ENCODE measurements at regions not wholly inside any gene's neighbourhood (a gene's known extent, or its start where the extent isn't known, plus 50 kb on each side); places are given as distances from the start of the nearest gene placed in this dataset.

DNA sequence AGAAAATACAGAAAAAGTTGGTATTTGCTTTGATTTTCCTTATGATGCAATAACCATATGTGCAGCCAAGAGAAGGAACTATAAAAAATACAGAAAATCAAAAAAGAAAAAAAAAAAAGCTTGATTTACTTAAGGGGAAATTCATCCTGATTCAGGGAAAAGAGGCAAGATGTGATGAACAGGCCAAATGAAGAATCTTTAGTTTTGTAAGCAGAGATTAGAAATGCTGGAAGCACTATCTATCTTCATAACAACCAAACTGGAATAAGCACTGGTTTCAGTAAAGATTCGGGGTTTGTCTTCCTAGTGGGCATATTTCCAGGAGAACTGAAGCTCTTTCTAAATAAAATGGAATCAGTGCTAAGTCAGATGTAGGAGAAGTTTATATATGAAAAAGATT is 82.9 kb upstream of the KCNIP4 start:
- no peak for TF ChIP-seq CTCF (IDR thresholded peaks at IDR 0.05; ENCODE audit: insufficient read depth in 1 of 2, low read depth in 1 of 2, low read length in 1 of 2, severe bottlenecking in 1 of 2, unreplicated experiment in 1 of 2)
- CTCF ChIA-PET, result no interaction called here
- no peaks in the 10 kb centered on the region for H3K4me1 ChIP-seq
- no peaks in the 10 kb centered on the region for H3K27me3 ChIP-seq (replicated peaks; ENCODE audit: control insufficient read depth, insufficient read depth, low read length)
- POLR2A ChIA-PET, result no interaction called here
- no peaks in the 10 kb centered on the region for H3K36me3 ChIP-seq (ENCODE audit: control insufficient read depth, insufficient read depth, low read length)
- no peaks in the 10 kb centered on the region for H3K4me1 Mint-ChIP-seq (ENCODE audit: low read depth, unreplicated experiment)
- intact Hi-C loops (cut with micrococcal nuclease; ENCODE audit: unreplicated experiment), result no loop called here
- no peaks in the 10 kb centered on the region for H3K9me3 Mint-ChIP-seq (ENCODE audit: unreplicated experiment)
- H3K27ac Mint-ChIP-seq (ENCODE audit: unreplicated experiment), result no peak overlapping the region
- no peaks in the 10 kb centered on the region for H3K36me3 Mint-ChIP-seq (ENCODE audit: insufficient read depth, unreplicated experiment)
- no peak overlapping the region for H3K4me3 Mint-ChIP-seq (ENCODE audit: unreplicated experiment)
- no peaks in the 10 kb centered on the region for H3K9me3 ChIP-seq
- no peak overlapping the region for H3K4me3 ChIP-seq (ENCODE audit: low read depth, low read length)
- no peaks in the 10 kb centered on the region for H3K27me3 Mint-ChIP-seq (ENCODE audit: insufficient read depth, unreplicated experiment)
- DNase-seq, result no peak
- BruUV-seq (replicated peaks), result no TSS peak

DNA sequence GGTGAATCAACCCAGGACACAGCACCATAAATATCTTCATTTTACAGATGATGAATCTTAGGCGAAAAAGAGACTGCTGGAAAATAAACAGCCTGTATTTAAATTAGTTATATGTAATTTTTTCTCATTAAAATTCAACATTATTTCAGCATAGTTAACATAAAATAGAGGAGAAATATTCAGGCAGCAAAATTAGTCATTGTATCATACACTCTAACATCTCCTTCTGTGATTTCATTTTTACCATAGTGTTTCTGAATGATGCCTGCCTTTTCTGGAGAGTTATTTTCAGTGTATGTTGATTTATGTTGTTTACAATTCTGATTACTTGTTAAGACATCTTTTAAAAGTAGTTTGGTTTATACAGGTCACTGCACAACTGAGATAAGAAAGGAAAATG is 82.3 kb upstream of the KCNIP4 start:
- TF ChIP-seq CTCF (IDR thresholded peaks at IDR 0.05; ENCODE audit: insufficient read depth in 1 of 2, low read depth in 1 of 2, low read length in 1 of 2, severe bottlenecking in 1 of 2, unreplicated experiment in 1 of 2), result no peak
- no peaks in the 10 kb centered on the region for H3K27me3 ChIP-seq (replicated peaks; ENCODE audit: control insufficient read depth, insufficient read depth, low read length)
- ChIA-PET POLR2A (no interaction called here), CTCF (no interaction called here)
- BruUV-seq (replicated peaks), result no TSS peak
- Mint-ChIP-seq H3K27me3 (ENCODE audit: insufficient read depth, unreplicated experiment) (no peaks in the 10 kb centered on the region), H3K9me3 (ENCODE audit: unreplicated experiment) (no peaks in the 10 kb centered on the region), H3K4me1 (ENCODE audit: low read depth, unreplicated experiment) (no peaks in the 10 kb centered on the region), H3K4me3 (ENCODE audit: unreplicated experiment) (no peak overlapping the region), H3K27ac (ENCODE audit: unreplicated experiment) (no peak overlapping the region), H3K36me3 (ENCODE audit: insufficient read depth, unreplicated experiment) (no peaks in the 10 kb centered on the region)
- H3K9me3 ChIP-seq, result no peaks in the 10 kb centered on the region
- H3K4me3 ChIP-seq (ENCODE audit: low read depth, low read length), result no peak overlapping the region
- no peaks in the 10 kb centered on the region for H3K36me3 ChIP-seq (ENCODE audit: control insufficient read depth, insufficient read depth, low read length)
- intact Hi-C loops (cut with micrococcal nuclease; ENCODE audit: unreplicated experiment), result no loop called here
- no peak for DNase-seq
- H3K4me1 ChIP-seq, result no peaks in the 10 kb centered on the region

DNA sequence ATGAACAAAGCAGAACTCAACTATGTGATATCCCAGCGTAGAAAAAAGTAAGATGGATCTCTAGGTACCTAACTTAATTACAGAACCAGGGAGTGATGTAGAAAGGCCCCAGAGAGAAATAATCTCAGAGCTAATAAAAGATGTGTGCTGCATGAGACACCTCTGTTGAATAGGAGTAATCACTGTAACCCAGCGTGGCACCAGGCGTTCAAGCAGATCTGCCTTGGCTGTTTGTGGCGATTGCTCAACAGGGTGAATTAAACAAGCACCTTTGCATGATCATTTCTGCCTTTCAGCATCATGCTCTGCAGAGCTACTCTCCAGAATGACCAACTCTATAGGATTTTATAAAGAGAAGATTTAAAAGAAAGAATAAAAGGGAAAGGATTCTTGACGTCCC is 81.7 kb upstream of the KCNIP4 start:
- no peaks in the 10 kb centered on the region for H3K9me3 ChIP-seq
- H3K4me3 Mint-ChIP-seq (ENCODE audit: unreplicated experiment), result no peak overlapping the region
- CTCF ChIA-PET, result no interaction called here
- no peak for DNase-seq
- H3K27me3 Mint-ChIP-seq (ENCODE audit: insufficient read depth, unreplicated experiment), result no peaks in the 10 kb centered on the region
- no peak overlapping the region for H3K27ac Mint-ChIP-seq (ENCODE audit: unreplicated experiment)
- intact Hi-C loops (cut with micrococcal nuclease; ENCODE audit: unreplicated experiment), result no loop called here
- POLR2A ChIA-PET, result no interaction called here
- no peak overlapping the region for H3K4me3 ChIP-seq (ENCODE audit: low read depth, low read length)
- no peaks in the 10 kb centered on the region for H3K4me1 Mint-ChIP-seq (ENCODE audit: low read depth, unreplicated experiment)
- no peaks in the 10 kb centered on the region for H3K9me3 Mint-ChIP-seq (ENCODE audit: unreplicated experiment)
- H3K36me3 ChIP-seq (ENCODE audit: control insufficient read depth, insufficient read depth, low read length), result no peaks in the 10 kb centered on the region
- no peaks in the 10 kb centered on the region for H3K4me1 ChIP-seq
- H3K27me3 ChIP-seq (replicated peaks; ENCODE audit: control insufficient read depth, insufficient read depth, low read length), result no peaks in the 10 kb centered on the region
- BruUV-seq (replicated peaks), result no TSS peak
- TF ChIP-seq CTCF (IDR thresholded peaks at IDR 0.05; ENCODE audit: insufficient read depth in 1 of 2, low read depth in 1 of 2, low read length in 1 of 2, severe bottlenecking in 1 of 2, unreplicated experiment in 1 of 2), result no peak
- H3K36me3 Mint-ChIP-seq (ENCODE audit: insufficient read depth, unreplicated experiment), result no peaks in the 10 kb centered on the region
